OCI-LY1 (cell line): ENCODE measurements at regions not wholly inside any gene's neighbourhood (a gene's known extent, or its start where the extent isn't known, plus 50 kb on each side); places are given as distances from the start of the nearest gene placed in this dataset.

Source experiments
- H2AFZ ChIP-seq: fragments of 200-600 bp; sonication (generic), shearing (Covaris generic); 2 replicates; pipeline ENCODE4 v1.6.0; 2014; ENCODE audit warnings: antibody characterized with exemption, mild to moderate bottlenecking, low read length
- H3F3A ChIP-seq: fragments of 200-600 bp; sonication (generic), shearing (Covaris generic); 2 replicates; pipeline ENCODE4 v1.6.0; 2014; ENCODE audit warnings: mild to moderate bottlenecking, antibody characterized with exemption, low read length, moderate library complexity; ENCODE audit not compliant: insufficient read depth
- H3K27ac ChIP-seq: fragments of 200-600 bp; sonication (generic); 2 replicates; pipeline ENCODE4 v1.5.1; 2014; ENCODE audit warnings: low read length, mixed run types, mild to moderate bottlenecking, low read depth; ENCODE audit not compliant: poor library complexity, severe bottlenecking
- H3K27me3 ChIP-seq: fragments of 200-600 bp; sonication (generic); 2 replicates; pipeline ENCODE4 v1.6.0; 2014; ENCODE audit warnings: antibody characterized with exemption, mild to moderate bottlenecking, low read length, moderate library complexity; ENCODE audit not compliant: insufficient read depth
- H3K36me3 ChIP-seq: fragments of 200-600 bp; sonication (generic); 2 replicates; pipeline ENCODE4 v1.6.1; 2014; ENCODE audit warnings: mild to moderate bottlenecking, antibody characterized with exemption, low read length, moderate library complexity, mixed read lengths; ENCODE audit not compliant: insufficient read depth
- H3K4me1 ChIP-seq: fragments of 200-600 bp; sonication (generic); 2 replicates; pipeline ENCODE4 v1.5.1; 2014; ENCODE audit warnings: mild to moderate bottlenecking, low read length, moderate library complexity; ENCODE audit not compliant: insufficient read depth, severe bottlenecking
- H3K4me2 ChIP-seq: fragments of 200-600 bp; sonication (generic), shearing (Covaris generic); 2 replicates; pipeline ENCODE4 v1.6.1; 2014; ENCODE audit warnings: low read length
- H3K4me3 ChIP-seq: fragments of 200-600 bp; sonication (generic); 2 replicates; pipeline ENCODE4 v1.5.1; 2014; ENCODE audit warnings: low read length, low read depth, mild to moderate bottlenecking, mixed read lengths; ENCODE audit not compliant: poor library complexity, severe bottlenecking
- H3K79me2 ChIP-seq: fragments of 200-600 bp; shearing (Covaris generic); 2 replicates; pipeline ENCODE4 v1.6.1; 2016; ENCODE audit warnings: mixed run types, low read length, mixed read lengths; ENCODE audit not compliant: insufficient read depth
- H3K9ac ChIP-seq: fragments of 200-600 bp; sonication (generic), shearing (Covaris generic); 2 replicates; pipeline ENCODE4 v1.6.1; 2014; ENCODE audit warnings: mild to moderate bottlenecking, low read length, mixed read lengths
- H3K9me2 ChIP-seq: fragments of 200-600 bp; sonication (generic), shearing (Covaris generic); 2 replicates; pipeline ENCODE4 v1.6.1; 2014; ENCODE audit warnings: low read depth, mild to moderate bottlenecking, low read length, mixed read lengths
- H3K9me3 ChIP-seq: fragments of 200-600 bp; shearing (Covaris generic); 2 replicates; pipeline ENCODE4 v1.6.1; 2014; ENCODE audit warnings: low read length, mixed read lengths
- H4K20me1 ChIP-seq: fragments of 200-600 bp; sonication (generic), shearing (Covaris generic); 2 replicates; pipeline ENCODE4 v1.6.0; 2016; ENCODE audit warnings: mild to moderate bottlenecking, low read length; ENCODE audit not compliant: insufficient read depth
- CTCF ChIP-seq: fragments of 200-600 bp; sonication (generic), shearing (Covaris generic); IDR thresholded peaks from 2 replicates; pipeline ENCODE4 v1.5.1; 2017; ENCODE audit warnings: mild to moderate bottlenecking, antibody characterized with exemption, low read length, moderate library complexity, mixed read lengths
- EZH2 ChIP-seq: fragments of 200-600 bp; sonication (generic), shearing (Covaris generic); IDR thresholded peaks from 2 replicates; pipeline ENCODE4 v1.8.0; 2017; ENCODE audit warnings: borderline replicate concordance, mixed run types, mild to moderate bottlenecking, antibody characterized with exemption, low read length, moderate library complexity, mixed read lengths

- H3F3A ChIP-seq: no peaks in the 10 kb centered on the region
- H4K20me1 ChIP-seq: no peaks in the 10 kb centered on the region
- no peaks in the 10 kb centered on the region for H3K9me2 ChIP-seq
- H3K9ac ChIP-seq: no peak overlapping the region
- no peak overlapping the region for H3K4me2 ChIP-seq
- H3K4me1 ChIP-seq: no peaks in the 10 kb centered on the region
- no peak overlapping the region for H2AFZ ChIP-seq
- no peaks in the 10 kb centered on the region for H3K79me2 ChIP-seq
- H3K27me3 ChIP-seq: no peaks in the 10 kb centered on the region
- no peaks in the 10 kb centered on the region for H3K36me3 ChIP-seq
- no peaks in the 10 kb centered on the region for H3K9me3 ChIP-seq
- TF ChIP-seq EZH2 (no peak), CTCF (no peak)
- no peak overlapping the region for H3K27ac ChIP-seq
- H3K4me3 ChIP-seq: no peak overlapping the region
Measured at GRCh38 chr16:5639531-5639930, 541.9 kb upstream of the EEF2KMT start.

- H3K27ac ChIP-seq: no peak overlapping the region
- no peak overlapping the region for H3K4me3 ChIP-seq
- no peaks in the 10 kb centered on the region for H4K20me1 ChIP-seq
- TF ChIP-seq CTCF: no peak
- no peak for TF ChIP-seq EZH2
- no peaks in the 10 kb centered on the region for H3K4me1 ChIP-seq
- no peak overlapping the region for H2AFZ ChIP-seq
- H3K9ac ChIP-seq: no peak overlapping the region
- H3K9me2 ChIP-seq: no peaks in the 10 kb centered on the region
- no peaks in the 10 kb centered on the region for H3F3A ChIP-seq
- H3K9me3 ChIP-seq: no peaks in the 10 kb centered on the region
- H3K79me2 ChIP-seq: no peaks in the 10 kb centered on the region
- no peaks in the 10 kb centered on the region for H3K27me3 ChIP-seq
- H3K36me3 ChIP-seq: no peaks in the 10 kb centered on the region
- H3K4me2 ChIP-seq: no peak overlapping the region
Measured at GRCh38 chr16:5635331-5635730, 537.7 kb upstream of the EEF2KMT start.

GRCh38 chr16:5634666-5635180 is 537.1 kb upstream of the EEF2KMT start:
- Histone ChIP-seq H3K27me3 (no peaks in the 10 kb centered on the region), H3K79me2 (no peaks in the 10 kb centered on the region), H3K4me2 (no peak overlapping the region), H3F3A (no peaks in the 10 kb centered on the region), H3K4me1 (no peaks in the 10 kb centered on the region), H2AFZ (no peak overlapping the region), H3K4me3 (no peak overlapping the region), H3K9me3 (no peaks in the 10 kb centered on the region), H3K9ac (no peak overlapping the region), H3K9me2 (no peaks in the 10 kb centered on the region), H4K20me1 (no peaks in the 10 kb centered on the region), H3K27ac (no peak overlapping the region), H3K36me3 (no peaks in the 10 kb centered on the region)
- TF ChIP-seq CTCF (no peak), EZH2 (no peak)
